Uterus (tissue), 2 donors: ENCODE measurements at regions not wholly inside any gene's neighbourhood (a gene's known extent, or its start where the extent isn't known, plus 50 kb on each side); places are given as distances from the start of the nearest gene placed in this dataset.

Experiments used
- POLR2A ChIP-seq, 2 donors: fragments of 450-650 bp; IDR thresholded peaks; one replicate each; pipeline ENCODE4 v1.6.1; 2016; ENCODE audit warnings: antibody characterized with exemption in 2 of 2, mild to moderate bottlenecking in 1 of 2, moderate library complexity in 1 of 2
- TF ChIP-seq, protein P1 (sequence below), 4 experiments: fragments of 200-600 bp in 2 of 4; fragments of 450-650 bp in 2 of 4; sonication (generic) in 2 of 4; IDR thresholded peaks; one replicate each; pipeline ENCODE4 v1.5.1; 2016 to 2019; ENCODE audit warnings: antibody characterized with exemption in 4 of 4, mild to moderate bottlenecking in 2 of 4, moderate library complexity in 1 of 4

DNA sequence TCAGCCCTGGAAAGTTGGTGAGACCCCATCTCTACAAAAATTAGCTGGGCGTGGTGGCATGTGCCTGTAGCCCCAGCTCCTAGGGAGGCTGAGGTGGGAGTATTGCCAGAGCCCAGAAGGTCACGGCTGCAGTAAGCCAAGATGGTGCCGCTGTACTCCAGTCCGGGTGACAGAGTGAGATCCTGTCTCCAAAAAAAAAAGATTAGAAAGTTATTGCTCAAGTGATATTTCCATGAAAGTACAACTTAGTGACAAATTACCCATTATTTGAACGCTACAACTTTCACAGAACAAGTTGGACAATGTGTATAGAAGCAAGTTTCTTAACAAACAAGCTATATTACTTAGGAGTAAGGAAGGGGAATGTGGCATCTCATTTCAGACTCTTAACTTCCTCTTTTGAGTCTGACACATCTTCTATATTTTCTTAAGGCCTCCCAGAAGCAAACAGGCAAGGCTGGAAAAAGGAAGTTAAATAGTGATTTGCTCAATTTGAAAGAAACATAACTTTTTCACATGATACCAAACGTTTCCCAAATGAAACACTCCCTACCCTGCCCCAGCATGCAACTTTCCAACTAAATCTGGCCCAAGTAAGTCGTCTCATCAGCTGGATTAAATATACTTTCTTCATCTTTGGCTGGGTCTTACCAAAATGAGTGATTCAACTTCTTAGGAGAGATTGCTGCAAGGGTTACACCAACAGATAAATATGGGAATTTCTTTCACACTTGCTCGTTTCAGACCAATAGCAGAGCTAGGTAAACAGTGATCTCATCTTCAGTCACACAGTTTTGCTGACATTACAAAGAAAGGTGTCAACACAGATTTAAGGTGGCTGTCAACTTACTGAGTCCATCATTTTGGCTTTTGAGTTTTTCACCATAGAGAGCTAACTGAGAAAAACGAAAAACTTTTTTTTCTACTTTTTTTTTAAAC, 66.3 kb upstream of the KLF6 start:
- TF ChIP-seq POLR2A (IDR thresholded peaks at IDR 0.05) = no peak
- TF ChIP-seq, protein P1, sequence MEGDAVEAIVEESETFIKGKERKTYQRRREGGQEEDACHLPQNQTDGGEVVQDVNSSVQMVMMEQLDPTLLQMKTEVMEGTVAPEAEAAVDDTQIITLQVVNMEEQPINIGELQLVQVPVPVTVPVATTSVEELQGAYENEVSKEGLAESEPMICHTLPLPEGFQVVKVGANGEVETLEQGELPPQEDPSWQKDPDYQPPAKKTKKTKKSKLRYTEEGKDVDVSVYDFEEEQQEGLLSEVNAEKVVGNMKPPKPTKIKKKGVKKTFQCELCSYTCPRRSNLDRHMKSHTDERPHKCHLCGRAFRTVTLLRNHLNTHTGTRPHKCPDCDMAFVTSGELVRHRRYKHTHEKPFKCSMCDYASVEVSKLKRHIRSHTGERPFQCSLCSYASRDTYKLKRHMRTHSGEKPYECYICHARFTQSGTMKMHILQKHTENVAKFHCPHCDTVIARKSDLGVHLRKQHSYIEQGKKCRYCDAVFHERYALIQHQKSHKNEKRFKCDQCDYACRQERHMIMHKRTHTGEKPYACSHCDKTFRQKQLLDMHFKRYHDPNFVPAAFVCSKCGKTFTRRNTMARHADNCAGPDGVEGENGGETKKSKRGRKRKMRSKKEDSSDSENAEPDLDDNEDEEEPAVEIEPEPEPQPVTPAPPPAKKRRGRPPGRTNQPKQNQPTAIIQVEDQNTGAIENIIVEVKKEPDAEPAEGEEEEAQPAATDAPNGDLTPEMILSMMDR (IDR thresholded peaks at IDR 0.05) = no peak
